IMR-90 (cell line): ENCODE measurements at regions not wholly inside any gene's neighbourhood (a gene's known extent, or its start where the extent isn't known, plus 50 kb on each side); places are given as distances from the start of the nearest gene placed in this dataset.

Source experiments
- ATAC-seq: fragments of 200-7000 bp; cut with Tn5 transposase; 2 replicates; pipeline ENCODE4 v1.9.1; 2020; ENCODE audit warnings: low read depth, mild to moderate bottlenecking, moderate library complexity
- BruUV-seq: library from RNA; stranded (reverse); fragments of 400-500 nt; replicated peaks from 2 replicates; lab custom pipeline; 2021; lab: Mats Ljungman, UMichigan
- CTCF ChIA-PET: fragments of 300-600 bp; formaldehyde crosslinking; extraction: SDS; loops from one replicate; lab custom pipeline; 2021; ENCODE audit warnings: antibody characterized with exemption; lab: Yijun Ruan, JAX
- POLR2A ChIA-PET: fragments of 300-600 bp; sonication (Branson Sonifier 250); formaldehyde crosslinking; loops from one replicate; lab custom pipeline; 2022; ENCODE audit warnings: antibody characterized with exemption; ENCODE audit not compliant: unreplicated experiment; lab: Charles Lee
- DNase-seq: peaks from one replicate; pipeline ENCODE4 v3.0.0; 2013
- H2AFZ ChIP-seq: replicated peaks from 2 replicates; pipeline ENCODE3; 2013; ENCODE audit warnings: low read length, mild to moderate bottlenecking; ENCODE audit not compliant: poor library complexity
- H2AK5ac ChIP-seq: 2 replicates; pipeline ENCODE4 v1.6.1; 2013; ENCODE audit warnings: low read depth, low read length, inconsistent platforms
- H2AK9ac ChIP-seq: replicated peaks from 2 replicates; pipeline ENCODE3; 2013; ENCODE audit warnings: mild to moderate bottlenecking, low read depth, low read length, moderate library complexity; ENCODE audit not compliant: poor library complexity
- H2BK120ac ChIP-seq: 2 replicates; pipeline ENCODE4 v1.6.1; 2013; ENCODE audit warnings: low read depth, low read length, inconsistent platforms
- H2BK15ac ChIP-seq: 3 replicates; pipeline ENCODE4 v1.6.1; 2013; ENCODE audit warnings: low read depth, low read length, inconsistent platforms
- H2BK20ac ChIP-seq: 2 replicates; pipeline ENCODE4 v1.6.1; 2013; ENCODE audit warnings: low read depth, mild to moderate bottlenecking, inconsistent platforms, low read length, moderate library complexity
- H2BK5ac ChIP-seq: 2 replicates; pipeline ENCODE4 v1.6.1; 2013; ENCODE audit warnings: mild to moderate bottlenecking, low read depth, low read length, inconsistent platforms; ENCODE audit not compliant: poor library complexity, severe bottlenecking
- H3K14ac ChIP-seq: replicated peaks from 2 replicates; pipeline ENCODE4 v1.6.1; 2013; ENCODE audit warnings: low read depth, low read length, inconsistent platforms
- H3K18ac ChIP-seq: 2 replicates; pipeline ENCODE4 v1.6.1; 2013; ENCODE audit warnings: low read depth, low read length, control low read depth
- H3K23ac ChIP-seq: 2 replicates; pipeline ENCODE4 v1.6.1; 2013; ENCODE audit warnings: low read depth, low read length, inconsistent platforms
- H3K27ac ChIP-seq: 2 replicates; pipeline ENCODE4 v1.5.1; 2013; ENCODE audit warnings: mild to moderate bottlenecking, control low read depth, low read length; ENCODE audit not compliant: insufficient read depth
- H3K27me3 ChIP-seq: 2 replicates; pipeline ENCODE4 v1.6.1; 2013; ENCODE audit warnings: low read length; ENCODE audit not compliant: control insufficient read depth, insufficient read depth
- H3K36me3 ChIP-seq: 2 replicates; pipeline ENCODE4 v1.6.1; 2013; ENCODE audit warnings: low read length, mixed read lengths; ENCODE audit not compliant: control insufficient read depth, insufficient read depth
- H3K4ac ChIP-seq: 2 replicates; pipeline ENCODE4 v1.6.1; 2013; ENCODE audit warnings: low read depth, low read length, inconsistent platforms
- H3K4me1 ChIP-seq: 2 replicates; pipeline ENCODE4 v1.6.1; 2013; ENCODE audit warnings: low read length, mixed read lengths; ENCODE audit not compliant: control insufficient read depth, insufficient read depth
- H3K4me2 ChIP-seq: 2 replicates; pipeline ENCODE4 v1.6.1; 2013; ENCODE audit warnings: low read depth, mild to moderate bottlenecking, control low read depth, low read length, moderate library complexity
- H3K4me3 ChIP-seq: 2 replicates; pipeline ENCODE4 v1.5.1; 2013; ENCODE audit warnings: low read depth, mild to moderate bottlenecking, control low read depth, low read length, moderate library complexity; ENCODE audit not compliant: insufficient read depth
- H3K56ac ChIP-seq: 2 replicates; pipeline ENCODE4 v1.6.1; 2013; ENCODE audit warnings: low read length, inconsistent platforms; ENCODE audit not compliant: insufficient read depth; ENCODE audit errors: extremely low read depth
- H3K79me1 ChIP-seq, 2 experiments: 2 replicates each; pipeline ENCODE4 v1.6.1; 2013; ENCODE audit warnings: low read length in 2 of 2, inconsistent platforms in 1 of 2, low read depth in 1 of 2
- H3K9ac ChIP-seq: 2 replicates; pipeline ENCODE4 v1.6.1; 2013; ENCODE audit warnings: low read depth, low read length, control low read depth
- H3K9me1 ChIP-seq: 2 replicates; pipeline ENCODE4 v1.6.1; 2013; ENCODE audit warnings: low read length, inconsistent platforms; ENCODE audit not compliant: insufficient read depth
- H3K9me3 ChIP-seq: 2 replicates; pipeline ENCODE4 v1.6.1; 2013; ENCODE audit warnings: low read length; ENCODE audit not compliant: control insufficient read depth, insufficient read depth
- H4K20me1 ChIP-seq: 2 replicates; pipeline ENCODE4 v1.6.1; 2013; ENCODE audit warnings: low read length, inconsistent platforms; ENCODE audit not compliant: insufficient read depth
- H4K5ac ChIP-seq: 2 replicates; pipeline ENCODE4 v1.6.1; 2013; ENCODE audit warnings: mild to moderate bottlenecking, low read depth, low read length, control low read depth
- H4K8ac ChIP-seq, 2 experiments: 2 replicates each; pipeline ENCODE4 v1.6.1; 2013; ENCODE audit warnings: low read depth in 2 of 2, low read length in 2 of 2, control low read depth in 1 of 2, inconsistent platforms in 1 of 2
- H4K91ac ChIP-seq: 2 replicates; pipeline ENCODE4 v1.6.1; 2013; ENCODE audit warnings: low read depth, low read length, inconsistent platforms; ENCODE audit not compliant: insufficient read depth
- BHLHE40 ChIP-seq: fragments of 150-350 bp; IDR thresholded peaks from 2 replicates; pipeline ENCODE4 v1.6.1; 2016; ENCODE audit warnings: mild to moderate bottlenecking, low read depth, low read length
- CEBPB ChIP-seq: IDR thresholded peaks from 2 replicates; pipeline ENCODE4 v1.6.1; 2012; ENCODE audit warnings: low read depth, low read length, improper control_type of control experiment
- CHD1 ChIP-seq: IDR thresholded peaks from 2 replicates; pipeline ENCODE4 v1.6.1; 2012; ENCODE audit warnings: low read depth, low read length, improper control_type of control experiment
- CTCF ChIP-seq: conservative IDR thresholded peaks from 2 replicates; pipeline ENCODE4 v1.5.1; 2012; ENCODE audit warnings: mild to moderate bottlenecking, low read depth, low read length, improper control_type of control experiment
- ELK1 ChIP-seq: fragments of 150-350 bp; IDR thresholded peaks from 2 replicates; pipeline ENCODE4 v1.6.1; 2016; ENCODE audit warnings: low read depth, mild to moderate bottlenecking, low read length, moderate library complexity, borderline replicate concordance
- FOS ChIP-seq: fragments of 150-350 bp; IDR thresholded peaks from 2 replicates; pipeline ENCODE4 v1.6.1; 2016; ENCODE audit warnings: low read depth, low read length
- MAFK ChIP-seq: IDR thresholded peaks from 2 replicates; pipeline ENCODE4 v1.6.1; 2012; ENCODE audit warnings: low read depth, low read length, improper control_type of control experiment
- MAZ ChIP-seq: IDR thresholded peaks from 2 replicates; pipeline ENCODE4 v1.6.1; 2012; ENCODE audit warnings: low read depth, mild to moderate bottlenecking, low read length, improper control_type of control experiment, moderate library complexity, borderline replicate concordance
- MXI1 ChIP-seq: IDR thresholded peaks from 2 replicates; pipeline ENCODE4 v1.6.1; 2012; ENCODE audit warnings: low read depth, mild to moderate bottlenecking, low read length, moderate library complexity, borderline replicate concordance
- NFE2L2 ChIP-seq: fragments of 150-350 bp; IDR thresholded peaks from 2 replicates; pipeline ENCODE4 v1.6.1; 2016; ENCODE audit warnings: low read depth, mild to moderate bottlenecking, low read length
- POLR2A ChIP-seq: IDR thresholded peaks from 2 replicates; pipeline ENCODE4 v1.6.1; 2012; ENCODE audit warnings: mild to moderate bottlenecking, low read depth, low read length
- RAD21 ChIP-seq: IDR thresholded peaks from 2 replicates; pipeline ENCODE4 v1.6.1; 2012; ENCODE audit warnings: low read length, improper control_type of control experiment
- USF2 ChIP-seq: fragments of 150-350 bp; IDR thresholded peaks from 2 replicates; pipeline ENCODE4 v1.6.1; 2017; ENCODE audit warnings: mild to moderate bottlenecking, antibody characterized with exemption, low read length, low read depth
- WGBS, 2 experiments: methylation state at CpG; one replicate each; pipeline versions ENCODE4 v1.1.5 to v1.1.7; 2013; ENCODE audit warnings: missing lambda C conversion rate in 2 of 2; ENCODE audit not compliant: insufficient read length in 1 of 2; ENCODE audit errors: extremely low coverage in 2 of 2; 5-methylcytosine and 5-hydroxymethylcytosine counted together
- dilution Hi-C: fragments of 300-500 bp; cut with HindIII; formaldehyde crosslinking; loops from one replicate; pipeline ENCODE4 v1.14.3; 2018; ENCODE audit warnings: low sequenced_read_pairs; ENCODE audit not compliant: unreplicated experiment
- in situ Hi-C: fragments of 300-500 bp; cut with MboI; formaldehyde crosslinking; loops from 3 replicates; pipeline ENCODE4 v1.14.3; 2019; ENCODE audit warnings: low sequenced_read_pairs, inconsistent platforms, mixed read lengths
- intact Hi-C: fragments of 100-400 bp; cut with micrococcal nuclease; formaldehyde crosslinking; loops from 2 replicates; pipeline ENCODE4 v1.10.0; 2022

GRCh38 chr4:143036443-143036842 is 148.3 kb upstream of the USP38 start:
- H2BK20ac ChIP-seq = no peak overlapping the region
- H3K4me1 ChIP-seq = no peaks in the 10 kb centered on the region
- no peak overlapping the region for H2AK5ac ChIP-seq
- no peak overlapping the region for H3K14ac ChIP-seq
- no peak for TF ChIP-seq USF2
- no peak for TF ChIP-seq MAFK
- TF ChIP-seq CEBPB = no peak
- TF ChIP-seq NFE2L2 = no peak
- TF ChIP-seq MAZ = no peak
- TF ChIP-seq MXI1 = no peak
- TF ChIP-seq RAD21 = no peak
- no peak for TF ChIP-seq FOS
- no peak for TF ChIP-seq BHLHE40
- TF ChIP-seq CHD1 = no peak
- no peak for TF ChIP-seq POLR2A
- no peak for TF ChIP-seq CTCF
- TF ChIP-seq ELK1 = no peak
- no peaks in the 10 kb centered on the region for H3K79me1 ChIP-seq
- no peak overlapping the region for H4K5ac ChIP-seq
- H3K4me2 ChIP-seq = no peak overlapping the region
- dilution Hi-C loops = no loop called here
- DNase-seq (no peak), ATAC-seq (no peak)
- H3K23ac ChIP-seq = no peak overlapping the region
- no peak overlapping the region for H4K91ac ChIP-seq
- no peaks in the 10 kb centered on the region for H3K9me1 ChIP-seq
- WGBS, 2 experiments = no CpG with 5 or more reads among the region's 2 CpGs
- ChIA-PET CTCF (no interaction called here), POLR2A (no interaction called here)
- H2AFZ ChIP-seq = no peak overlapping the region
- H2BK15ac ChIP-seq = no peak overlapping the region
- H4K20me1 ChIP-seq = no peaks in the 10 kb centered on the region
- H3K4me3 ChIP-seq = no peak overlapping the region
- no peaks in the 10 kb centered on the region for H3K36me3 ChIP-seq
- no peak overlapping the region for H3K27ac ChIP-seq
- no peak overlapping the region for H2BK5ac ChIP-seq
- BruUV-seq = no TSS peak
- no peak overlapping the region for H4K8ac ChIP-seq
- intact Hi-C loops = no loop called here
- no peak overlapping the region for H3K56ac ChIP-seq
- no peak overlapping the region for H2BK120ac ChIP-seq
- no peaks in the 10 kb centered on the region for H3K27me3 ChIP-seq
- no peaks in the 10 kb centered on the region for H3K9me3 ChIP-seq
- in situ Hi-C loops = no loop called here
- no peak overlapping the region for H3K4ac ChIP-seq
- H2AK9ac ChIP-seq = no peak overlapping the region
- no peak overlapping the region for H3K18ac ChIP-seq
- no peak overlapping the region for H3K9ac ChIP-seq
